ENCODE measurements at regions not wholly inside any gene's neighbourhood (a gene's known extent, or its start where the extent isn't known, plus 50 kb on each side); places are given as distances from the start of the nearest gene placed in this dataset.

GRCh38 chr10:128926711-128927110 is 540.3 kb upstream of the MGMT start:
- no peak for TF ChIP-seq CTCF (IDR thresholded peaks at IDR 0.05)
- no peak for TF ChIP-seq POLR2A (IDR thresholded peaks at IDR 0.05)
